ENCODE measurements at regions not wholly inside any gene's neighbourhood (a gene's known extent, or its start where the extent isn't known, plus 50 kb on each side); places are given as distances from the start of the nearest gene placed in this dataset.

GRCh38 chr1:4215391-4215790 lies 315.3 kb upstream of the C1orf174 start:
- no peak for TF ChIP-seq CTCF (IDR thresholded peaks at IDR 0.05)
- no peaks in the 10 kb centered on the region for H3K27me3 ChIP-seq (replicated peaks; ENCODE audit: insufficient read depth)
- no peaks in the 10 kb centered on the region for H3K4me1 ChIP-seq (ENCODE audit: control insufficient read depth in 1 of 2, low read depth in 2 of 2)
- ATAC-seq (ENCODE audit: insufficient number of reproducible peaks, low FRiP score, low read depth) = no peak
- no peak overlapping the region for H3K27ac ChIP-seq
- H3K36me3 ChIP-seq = no peaks in the 10 kb centered on the region
- H3K4me3 ChIP-seq = no peak overlapping the region
- DNase-seq (ENCODE audit: low spot score) = no peak
- no peaks in the 10 kb centered on the region for H3K9me3 ChIP-seq

- ATAC-seq (ENCODE audit: insufficient number of reproducible peaks, low FRiP score, low read depth) (no peak), DNase-seq (ENCODE audit: low spot score) (no peak)
- Histone ChIP-seq H3K36me3 (no peaks in the 10 kb centered on the region), H3K9me3 (no peaks in the 10 kb centered on the region), H3K4me3 (no peak overlapping the region), H3K27me3 (replicated peaks; ENCODE audit: insufficient read depth) (no peaks in the 10 kb centered on the region), H3K27ac (no peak overlapping the region), H3K4me1 (ENCODE audit: control insufficient read depth in 1 of 2, low read depth in 2 of 2) (no peaks in the 10 kb centered on the region)
- no peak for TF ChIP-seq CTCF (IDR thresholded peaks at IDR 0.05)
Measured at GRCh38 chr1:4216231-4216630, 316.2 kb upstream of the C1orf174 start.

GRCh38 chr1:4218619-4219018 lies 318.5 kb upstream of the C1orf174 start:
- ATAC-seq (ENCODE audit: insufficient number of reproducible peaks, low FRiP score, low read depth) = no peak
- no peaks in the 10 kb centered on the region for H3K27me3 ChIP-seq (replicated peaks; ENCODE audit: insufficient read depth)
- no peaks in the 10 kb centered on the region for H3K4me1 ChIP-seq (ENCODE audit: control insufficient read depth in 1 of 2, low read depth in 2 of 2)
- H3K36me3 ChIP-seq = no peaks in the 10 kb centered on the region
- no peak for DNase-seq (ENCODE audit: low spot score)
- no peak overlapping the region for H3K27ac ChIP-seq
- H3K4me3 ChIP-seq = no peak overlapping the region
- H3K9me3 ChIP-seq = no peaks in the 10 kb centered on the region
- TF ChIP-seq CTCF (IDR thresholded peaks at IDR 0.05) = no peak

- DNase-seq (ENCODE audit: low spot score) = no peak
- no peak overlapping the region for H3K4me3 ChIP-seq
- no peak for ATAC-seq (ENCODE audit: insufficient number of reproducible peaks, low FRiP score, low read depth)
- no peaks in the 10 kb centered on the region for H3K4me1 ChIP-seq (ENCODE audit: control insufficient read depth in 1 of 2, low read depth in 2 of 2)
- H3K9me3 ChIP-seq = no peaks in the 10 kb centered on the region
- H3K27ac ChIP-seq = no peak overlapping the region
- TF ChIP-seq CTCF (IDR thresholded peaks at IDR 0.05) = no peak
- H3K27me3 ChIP-seq (replicated peaks; ENCODE audit: insufficient read depth) = no peaks in the 10 kb centered on the region
- no peaks in the 10 kb centered on the region for H3K36me3 ChIP-seq
Measured at GRCh38 chr1:4219111-4219510, 319.0 kb upstream of the C1orf174 start.

DNA sequence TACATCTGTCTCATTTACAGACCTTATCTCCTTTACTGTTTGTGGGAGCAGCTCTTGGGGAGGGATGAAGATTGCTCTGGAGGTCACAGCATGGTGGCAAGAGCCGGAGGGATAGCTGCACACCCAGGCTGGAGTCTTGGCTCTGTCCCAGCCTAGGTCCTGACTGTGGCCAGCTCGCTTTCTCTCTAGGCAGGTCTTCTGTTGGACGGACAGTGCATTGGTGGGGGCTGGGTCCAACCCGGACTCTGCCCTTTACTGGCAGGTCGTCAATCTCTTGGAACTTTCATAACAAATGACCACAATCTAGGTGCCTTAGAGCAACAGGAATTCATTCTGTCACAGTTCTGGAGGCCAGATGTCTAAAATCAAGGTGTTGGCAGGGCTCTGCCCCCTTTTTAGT lies 319.8 kb upstream of the C1orf174 start:
- TF ChIP-seq CTCF (IDR thresholded peaks at IDR 0.05) = no peak
- no peak overlapping the region for H3K27ac ChIP-seq
- ATAC-seq (ENCODE audit: insufficient number of reproducible peaks, low FRiP score, low read depth) (no peak), DNase-seq (ENCODE audit: low spot score) (no peak)
- H3K36me3 ChIP-seq = no peaks in the 10 kb centered on the region
- no peaks in the 10 kb centered on the region for H3K4me1 ChIP-seq (ENCODE audit: control insufficient read depth in 1 of 2, low read depth in 2 of 2)
- H3K27me3 ChIP-seq (replicated peaks; ENCODE audit: insufficient read depth) = no peaks in the 10 kb centered on the region
- no peaks in the 10 kb centered on the region for H3K9me3 ChIP-seq
- no peak overlapping the region for H3K4me3 ChIP-seq
